Sigmoid colon (tissue), 6 donors: ENCODE measurements at regions not wholly inside any gene's neighbourhood (a gene's known extent, or its start where the extent isn't known, plus 50 kb on each side); places are given as distances from the start of the nearest gene placed in this dataset.

ENCODE experiments used
- DNase-seq: peaks from one replicate; pipeline ENCODE4 v3.0.0-alpha.2; 2019
- H3K27ac ChIP-seq, 4 donors: fragments of 200-600 bp; sonication (generic); one replicate each; pipeline ENCODE4 v1.5.1; 2016 to 2019; ENCODE audit warnings: mild to moderate bottlenecking in 1 of 4
- H3K27me3 ChIP-seq, 3 donors: fragments of 200-600 bp; sonication (generic); one replicate each; pipeline ENCODE4 v1.5.1; 2019; ENCODE audit warnings: mild to moderate bottlenecking in 1 of 3
- H3K36me3 ChIP-seq, 4 donors: fragments of 200-600 bp; sonication (generic); one replicate each; pipeline ENCODE4 v1.5.1; 2016 to 2019
- H3K4me1 ChIP-seq, 4 donors: fragments of 200-600 bp; sonication (generic); one replicate each; pipeline ENCODE4 v1.5.1; 2017 to 2019
- H3K4me3 ChIP-seq, 4 donors: fragments of 200-600 bp; sonication (generic); one replicate each; pipeline ENCODE4 v1.5.1; 2017 to 2019; ENCODE audit warnings: mild to moderate bottlenecking in 2 of 4, moderate library complexity in 1 of 4
- H3K9me3 ChIP-seq, 4 donors: fragments of 200-600 bp in 3 of 4; sonication (generic) in 3 of 4; one replicate each; pipeline versions ENCODE4 v1.5.1 to v1.6.1; 2013 to 2019
- EP300 ChIP-seq, 4 donors: sonication (generic); formaldehyde crosslinking; IDR thresholded peaks; one replicate each; pipeline ENCODE4 v1.6.1; 2017; ENCODE audit warnings: antibody characterized with exemption in 4 of 4
- POLR2A ChIP-seq, 2 donors: fragments of 450-650 bp; IDR thresholded peaks; one replicate each; pipeline ENCODE4 v1.6.1; 2016; ENCODE audit warnings: antibody characterized with exemption in 2 of 2, mild to moderate bottlenecking in 2 of 2, moderate library complexity in 2 of 2
- POLR2AphosphoS5 ChIP-seq, 4 donors: sonication (generic); formaldehyde crosslinking; IDR thresholded peaks; one replicate each; pipeline ENCODE4 v1.6.1; 2017; ENCODE audit warnings: antibody characterized with exemption in 4 of 4
- WGBS, 2 donors: extraction: QIAGEN DNeasy Blood & Tissue Kit; methylation state at CpG; one replicate each; pipeline ENCODE4 v1.1.7; 2013; 5-methylcytosine and 5-hydroxymethylcytosine counted together
- intact Hi-C: fragments of 100-400 bp; cut with DNase I; formaldehyde crosslinking; loops from one replicate; pipeline ENCODE4 v1.15.1; 2023
- TF ChIP-seq, protein P1 (sequence below), 4 experiments: fragments of 450-650 bp in 3 of 4; fragments of 200-600 bp in 1 of 4; IDR thresholded peaks; one replicate each; pipeline ENCODE4 v1.5.1; 2016 to 2019; ENCODE audit warnings: antibody characterized with exemption in 4 of 4, mild to moderate bottlenecking in 3 of 4, moderate library complexity in 2 of 4
- donor health status: healthy with polysubstance abuse.
- donor health status: healthy.

DNA sequence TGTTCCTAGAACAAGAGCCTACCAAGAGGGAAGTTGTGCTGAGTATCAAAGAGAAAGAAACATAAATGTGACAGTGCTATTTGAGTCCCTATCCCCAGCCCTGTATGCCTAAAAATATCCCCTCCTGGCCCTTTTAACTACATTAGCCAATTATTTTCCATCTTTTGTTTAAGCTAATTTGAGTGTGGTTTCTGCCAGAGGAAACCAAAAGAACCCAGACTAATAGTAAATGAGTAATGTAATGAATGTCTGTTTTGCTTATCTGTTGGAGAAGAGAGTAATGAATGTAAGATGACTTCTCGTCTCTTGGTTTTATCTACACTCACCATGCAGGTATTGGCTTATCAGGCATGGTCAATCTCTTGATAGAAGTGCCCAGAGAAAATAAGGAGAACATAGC, 134.4 kb upstream of the CDK1 start:
- no peak for DNase-seq
- no peak overlapping the region for H3K27ac ChIP-seq
- intact Hi-C loops: no loop called here
- 83 to 93% methylated on average over 1 of the region's 1 CpG for WGBS, 2 donors
- H3K9me3 ChIP-seq: no peaks in the 10 kb centered on the region
- peaks cover 0 to 3% (median 2%) of the 10 kb centered on the region in 4 donors for H3K4me1 ChIP-seq
- no peak overlapping the region for H3K4me3 ChIP-seq
- TF ChIP-seq POLR2A (IDR thresholded peaks at IDR 0.05) (no peak), EP300 (IDR thresholded peaks at IDR 0.05) (no peak), POLR2AphosphoS5 (IDR thresholded peaks at IDR 0.05) (no peak)
- TF ChIP-seq, protein P1, sequence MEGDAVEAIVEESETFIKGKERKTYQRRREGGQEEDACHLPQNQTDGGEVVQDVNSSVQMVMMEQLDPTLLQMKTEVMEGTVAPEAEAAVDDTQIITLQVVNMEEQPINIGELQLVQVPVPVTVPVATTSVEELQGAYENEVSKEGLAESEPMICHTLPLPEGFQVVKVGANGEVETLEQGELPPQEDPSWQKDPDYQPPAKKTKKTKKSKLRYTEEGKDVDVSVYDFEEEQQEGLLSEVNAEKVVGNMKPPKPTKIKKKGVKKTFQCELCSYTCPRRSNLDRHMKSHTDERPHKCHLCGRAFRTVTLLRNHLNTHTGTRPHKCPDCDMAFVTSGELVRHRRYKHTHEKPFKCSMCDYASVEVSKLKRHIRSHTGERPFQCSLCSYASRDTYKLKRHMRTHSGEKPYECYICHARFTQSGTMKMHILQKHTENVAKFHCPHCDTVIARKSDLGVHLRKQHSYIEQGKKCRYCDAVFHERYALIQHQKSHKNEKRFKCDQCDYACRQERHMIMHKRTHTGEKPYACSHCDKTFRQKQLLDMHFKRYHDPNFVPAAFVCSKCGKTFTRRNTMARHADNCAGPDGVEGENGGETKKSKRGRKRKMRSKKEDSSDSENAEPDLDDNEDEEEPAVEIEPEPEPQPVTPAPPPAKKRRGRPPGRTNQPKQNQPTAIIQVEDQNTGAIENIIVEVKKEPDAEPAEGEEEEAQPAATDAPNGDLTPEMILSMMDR (IDR thresholded peaks at IDR 0.05): no peak
- H3K27me3 ChIP-seq: no peaks in the 10 kb centered on the region
- H3K36me3 ChIP-seq: no peaks in the 10 kb centered on the region

GRCh38 chr10:60629332-60629731, 148.9 kb upstream of the CDK1 start:
- H3K4me3 ChIP-seq: no peak overlapping the region
- H3K9me3 ChIP-seq: no peaks in the 10 kb centered on the region
- H3K36me3 ChIP-seq: no peaks in the 10 kb centered on the region
- intact Hi-C loops: no loop called here
- DNase-seq: no peak
- 57 to 83% methylated on average over 1 of the region's 1 CpG for WGBS, 2 donors
- no peak for TF ChIP-seq POLR2AphosphoS5 (IDR thresholded peaks at IDR 0.05)
- TF ChIP-seq POLR2A (IDR thresholded peaks at IDR 0.05): no peak
- TF ChIP-seq, protein P1 (IDR thresholded peaks at IDR 0.05): no peak
- no peak for TF ChIP-seq EP300 (IDR thresholded peaks at IDR 0.05)
- no peaks in the 10 kb centered on the region for H3K27me3 ChIP-seq
- H3K4me1 ChIP-seq: no peaks in the 10 kb centered on the region
- no peak overlapping the region for H3K27ac ChIP-seq

DNA sequence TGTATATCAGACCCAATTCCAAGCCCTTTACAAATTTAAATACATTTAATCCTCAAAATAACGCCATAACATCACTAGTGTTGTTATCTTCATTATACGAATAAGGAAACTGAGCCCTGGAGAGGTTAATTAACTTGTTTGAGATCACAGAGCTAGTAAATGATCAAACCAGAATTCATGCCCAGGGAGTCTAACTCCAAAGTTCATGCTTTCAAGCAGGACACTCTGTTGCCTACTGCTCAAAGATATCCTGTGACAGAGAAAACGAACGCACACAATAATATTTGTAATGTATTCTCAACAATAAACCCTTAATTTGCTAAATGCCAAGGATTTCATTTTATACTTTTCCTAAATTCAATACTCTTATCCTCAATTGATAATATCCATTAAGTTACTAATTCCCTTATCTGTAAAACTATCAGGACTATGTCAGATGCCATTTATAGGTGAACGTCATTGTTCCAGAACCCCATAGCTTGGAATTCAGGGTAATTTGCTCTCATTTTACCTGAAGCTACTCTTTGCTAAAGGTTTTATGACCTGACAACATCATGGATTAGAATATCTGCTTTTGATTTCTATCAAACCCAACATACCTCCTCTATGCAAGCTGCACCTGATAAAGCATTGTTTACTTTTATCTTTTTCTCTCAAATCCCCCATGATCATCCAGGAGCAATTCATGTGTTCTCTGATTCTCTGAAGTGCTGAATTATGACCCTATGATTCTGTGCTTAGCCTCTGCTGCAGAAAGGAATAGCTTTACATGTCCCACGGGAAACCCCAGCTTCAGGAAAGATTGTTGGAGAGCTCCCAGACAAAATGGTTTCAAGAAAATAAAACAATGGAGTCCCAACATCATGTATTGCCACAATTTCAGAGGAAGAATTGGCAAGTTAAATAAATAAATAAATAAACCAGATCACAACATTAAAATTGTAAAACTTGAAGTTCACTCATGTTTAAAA, 150.2 kb upstream of the CDK1 start:
- no peak for TF ChIP-seq POLR2A (IDR thresholded peaks at IDR 0.05)
- no peak for TF ChIP-seq EP300 (IDR thresholded peaks at IDR 0.05)
- no peak for TF ChIP-seq POLR2AphosphoS5 (IDR thresholded peaks at IDR 0.05)
- TF ChIP-seq, protein P1 (IDR thresholded peaks at IDR 0.05): no peak
- Histone ChIP-seq H3K27ac (no peak overlapping the region), H3K4me3 (no peak overlapping the region), H3K4me1 (no peaks in the 10 kb centered on the region), H3K36me3 (no peaks in the 10 kb centered on the region), H3K27me3 (no peaks in the 10 kb centered on the region), H3K9me3 (no peaks in the 10 kb centered on the region)
- intact Hi-C loops: no loop called here
- WGBS, 2 donors: 20 to 74% methylated on average over 6 of the region's 6 CpGs
- DNase-seq: no peak

GRCh38 chr10:60626037-60626436, 152.2 kb upstream of the CDK1 start:
- intact Hi-C loops: no loop called here
- 96 to 100% methylated on average over 1 of the region's 1 CpG for WGBS, 2 donors
- no peak for DNase-seq
- no peaks in the 10 kb centered on the region for H3K9me3 ChIP-seq
- no peaks in the 10 kb centered on the region for H3K36me3 ChIP-seq
- H3K4me1 ChIP-seq: no peaks in the 10 kb centered on the region
- no peak overlapping the region for H3K4me3 ChIP-seq
- no peak for TF ChIP-seq EP300 (IDR thresholded peaks at IDR 0.05)
- TF ChIP-seq, protein P1 (IDR thresholded peaks at IDR 0.05): no peak
- no peak for TF ChIP-seq POLR2AphosphoS5 (IDR thresholded peaks at IDR 0.05)
- H3K27ac ChIP-seq: no peak overlapping the region
- no peaks in the 10 kb centered on the region for H3K27me3 ChIP-seq
